Neural progenitor cell (in vitro differentiated cells): ENCODE measurements at regions not wholly inside any gene's neighbourhood (a gene's known extent, or its start where the extent isn't known, plus 50 kb on each side); places are given as distances from the start of the nearest gene placed in this dataset.
"Not testable (repeated sequence)": the region's sequence is repeated elsewhere in the genome, so short reads cannot be mapped to it uniquely, and the experiment has no call there.

Source experiments
- DNase-seq: peaks from one replicate; pipeline ENCODE4 v3.0.0-alpha.2; 2016; ENCODE audit warnings: low spot score
- H2AFZ ChIP-seq: fragments of 200-600 bp; sonication (generic); replicated peaks from 2 replicates; pipeline ENCODE4 v1.6.1; 2016; ENCODE audit warnings: antibody characterized with exemption
- H3F3A ChIP-seq: fragments of 200-600 bp; sonication (generic); 2 replicates; pipeline ENCODE4 v1.6.1; 2016; ENCODE audit warnings: antibody characterized with exemption, low read depth
- H3K27ac ChIP-seq: fragments of 200-600 bp; sonication (generic); 2 replicates; pipeline ENCODE4 v1.5.1; 2016; ENCODE audit warnings: mild to moderate bottlenecking
- H3K27me3 ChIP-seq: fragments of 200-600 bp; sonication (generic); 2 replicates; pipeline ENCODE4 v1.6.1; 2016; ENCODE audit warnings: mild to moderate bottlenecking, moderate library complexity
- H3K36me3 ChIP-seq: fragments of 200-600 bp; sonication (generic); 2 replicates; pipeline ENCODE4 v1.5.1; 2016
- H3K4me1 ChIP-seq: fragments of 200-600 bp; sonication (generic); 2 replicates; pipeline ENCODE4 v1.6.1; 2016; ENCODE audit warnings: mixed run types
- H3K4me2 ChIP-seq: fragments of 200-600 bp; sonication (generic); 2 replicates; pipeline ENCODE4 v1.6.1; 2016
- H3K4me3 ChIP-seq: fragments of 200-600 bp; sonication (generic); 2 replicates; pipeline ENCODE4 v1.5.1; 2016
- H3K79me2 ChIP-seq: fragments of 200-600 bp; sonication (generic); 2 replicates; pipeline ENCODE4 v1.6.1; 2016; ENCODE audit warnings: low read depth
- H3K9ac ChIP-seq: fragments of 200-600 bp; sonication (generic); 2 replicates; pipeline ENCODE4 v1.6.1; 2016
- H3K9me3 ChIP-seq: fragments of 200-600 bp; sonication (generic); 2 replicates; pipeline ENCODE4 v1.5.1; 2016; ENCODE audit warnings: low read depth
- H4K20me1 ChIP-seq: fragments of 200-600 bp; sonication (generic); 2 replicates; pipeline ENCODE4 v1.6.1; 2016; ENCODE audit warnings: low read depth
- H3K27ac Mint-ChIP-seq: 3 replicates; pipeline ENCODE4 v1.8.0; 2021; ENCODE audit warnings: mixed read lengths
- H3K27me3 Mint-ChIP-seq: 2 replicates; pipeline ENCODE4 v1.8.0; 2022; ENCODE audit warnings: low read depth, mild to moderate bottlenecking, inconsistent platforms, moderate library complexity, mixed read lengths; ENCODE audit not compliant: insufficient read depth
- H3K36me3 Mint-ChIP-seq: 3 replicates; pipeline ENCODE4 v1.8.0; 2021; ENCODE audit warnings: mixed read lengths
- H3K4me1 Mint-ChIP-seq: 3 replicates; pipeline ENCODE4 v1.8.0; 2021; ENCODE audit warnings: mixed read lengths
- H3K4me3 Mint-ChIP-seq: 3 replicates; pipeline ENCODE4 v1.8.0; 2021; ENCODE audit warnings: mild to moderate bottlenecking, moderate library complexity, mixed read lengths
- H3K9me3 Mint-ChIP-seq: 3 replicates; pipeline ENCODE4 v1.8.0; 2020; ENCODE audit warnings: mixed read lengths
- EZH2 ChIP-seq: fragments of 200-600 bp; sonication (generic); IDR thresholded peaks from 2 replicates; pipeline ENCODE4 v1.6.1; 2017; ENCODE audit warnings: antibody characterized with exemption, mild to moderate bottlenecking, moderate library complexity
- EZH2phosphoT487 ChIP-seq: fragments of 200-600 bp; sonication (generic); IDR thresholded peaks from 2 replicates; pipeline ENCODE4 v1.6.1; 2017; ENCODE audit warnings: antibody characterized with exemption
- TF ChIP-seq, protein P1 (sequence below): fragments of 200-600 bp; sonication (generic); IDR thresholded peaks from 2 replicates; pipeline ENCODE4 v1.5.1; 2017; ENCODE audit warnings: antibody characterized with exemption, mild to moderate bottlenecking

DNA sequence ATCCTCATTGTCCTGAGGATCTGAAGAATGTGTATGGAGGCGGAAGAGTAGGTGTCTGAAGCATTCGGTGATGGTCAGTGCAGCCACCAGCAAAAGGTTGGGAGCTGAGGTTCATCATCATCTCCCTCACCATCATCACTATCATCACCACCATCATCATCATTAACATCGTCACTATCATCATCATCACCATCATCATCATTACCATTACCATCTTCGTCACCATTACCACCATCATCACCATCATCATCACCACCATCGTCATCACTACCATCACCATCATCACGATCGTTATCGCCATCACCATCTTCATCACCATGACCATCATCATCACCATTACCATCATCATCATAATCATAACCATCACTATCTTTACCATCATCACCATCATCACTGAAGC lies 90.8 kb upstream of the TMEM132D start:
- no peak overlapping the region for H3K9ac ChIP-seq
- Mint-ChIP-seq H3K36me3 (no peaks in the 10 kb centered on the region), H3K27ac (no peak overlapping the region), H3K4me1 (no peaks in the 10 kb centered on the region), H3K9me3 (no peaks in the 10 kb centered on the region), H3K4me3 (no peak overlapping the region), H3K27me3 (peaks cover 10% of the 10 kb centered on the region)
- no peak overlapping the region for H3K4me3 ChIP-seq
- no peaks in the 10 kb centered on the region for H3K79me2 ChIP-seq
- TF ChIP-seq EZH2 (no peak), EZH2phosphoT487 (no peak)
- TF ChIP-seq, protein P1, sequence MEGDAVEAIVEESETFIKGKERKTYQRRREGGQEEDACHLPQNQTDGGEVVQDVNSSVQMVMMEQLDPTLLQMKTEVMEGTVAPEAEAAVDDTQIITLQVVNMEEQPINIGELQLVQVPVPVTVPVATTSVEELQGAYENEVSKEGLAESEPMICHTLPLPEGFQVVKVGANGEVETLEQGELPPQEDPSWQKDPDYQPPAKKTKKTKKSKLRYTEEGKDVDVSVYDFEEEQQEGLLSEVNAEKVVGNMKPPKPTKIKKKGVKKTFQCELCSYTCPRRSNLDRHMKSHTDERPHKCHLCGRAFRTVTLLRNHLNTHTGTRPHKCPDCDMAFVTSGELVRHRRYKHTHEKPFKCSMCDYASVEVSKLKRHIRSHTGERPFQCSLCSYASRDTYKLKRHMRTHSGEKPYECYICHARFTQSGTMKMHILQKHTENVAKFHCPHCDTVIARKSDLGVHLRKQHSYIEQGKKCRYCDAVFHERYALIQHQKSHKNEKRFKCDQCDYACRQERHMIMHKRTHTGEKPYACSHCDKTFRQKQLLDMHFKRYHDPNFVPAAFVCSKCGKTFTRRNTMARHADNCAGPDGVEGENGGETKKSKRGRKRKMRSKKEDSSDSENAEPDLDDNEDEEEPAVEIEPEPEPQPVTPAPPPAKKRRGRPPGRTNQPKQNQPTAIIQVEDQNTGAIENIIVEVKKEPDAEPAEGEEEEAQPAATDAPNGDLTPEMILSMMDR = no peak
- no peak overlapping the region for H2AFZ ChIP-seq
- peaks cover 10% of the 10 kb centered on the region for H3K27me3 ChIP-seq
- H3K9me3 ChIP-seq = no peaks in the 10 kb centered on the region
- no peak overlapping the region for H3K4me2 ChIP-seq
- H3F3A ChIP-seq = no peaks in the 10 kb centered on the region
- DNase-seq = no peak
- H3K27ac ChIP-seq = no peak overlapping the region
- peaks cover 5% of the 10 kb centered on the region for H3K4me1 ChIP-seq
- no peaks in the 10 kb centered on the region for H3K36me3 ChIP-seq
- no peaks in the 10 kb centered on the region for H4K20me1 ChIP-seq

DNA sequence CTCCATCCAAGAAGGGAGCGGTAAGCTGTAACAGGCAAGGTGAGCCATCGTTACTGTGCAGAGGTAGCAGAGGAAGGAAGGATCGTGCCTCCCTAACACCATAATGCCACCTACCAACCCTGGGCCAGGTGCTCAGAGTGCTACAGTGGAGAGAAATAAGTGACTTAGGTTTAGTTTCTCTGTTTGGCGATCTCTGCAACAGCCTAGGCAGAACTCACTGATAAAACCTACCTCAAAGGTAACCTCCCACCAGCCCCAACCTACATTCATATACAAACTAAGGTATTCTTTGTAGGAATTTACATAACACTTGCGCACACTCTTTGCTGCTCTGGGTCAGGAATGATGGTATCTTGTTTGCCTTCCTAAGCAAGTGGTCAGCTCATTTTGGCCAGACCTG lies 93.4 kb upstream of the TMEM132D start:
- Histone ChIP-seq H2AFZ (no peak overlapping the region), H3K9ac (no peak overlapping the region), H3K79me2 (no peaks in the 10 kb centered on the region), H3K4me1 (peaks cover 5% of the 10 kb centered on the region), H3K9me3 (no peaks in the 10 kb centered on the region), H3K36me3 (no peaks in the 10 kb centered on the region), H3K4me3 (no peak overlapping the region), H3K27me3 (peaks cover 10% of the 10 kb centered on the region), H3K27ac (no peak overlapping the region), H3K4me2 (no peak overlapping the region), H3F3A (no peaks in the 10 kb centered on the region), H4K20me1 (no peaks in the 10 kb centered on the region)
- Mint-ChIP-seq H3K36me3 (no peaks in the 10 kb centered on the region), H3K27me3 (peaks cover 10% of the 10 kb centered on the region), H3K4me1 (no peaks in the 10 kb centered on the region), H3K4me3 (no peak overlapping the region), H3K27ac (no peak overlapping the region), H3K9me3 (no peaks in the 10 kb centered on the region)
- TF ChIP-seq, protein P1 = no peak
- TF ChIP-seq EZH2 (no peak), EZH2phosphoT487 (no peak)
- DNase-seq = no peak

- not testable (repeated sequence) for DNase-seq, H3K4me1 ChIP-seq, H3K27ac Mint-ChIP-seq, H3K4me2 ChIP-seq, H3F3A ChIP-seq, H3K9ac ChIP-seq, H3K36me3 Mint-ChIP-seq, H3K27me3 ChIP-seq, H3K27ac ChIP-seq, H3K4me1 Mint-ChIP-seq, H3K27me3 Mint-ChIP-seq, H3K4me3 ChIP-seq, H3K4me3 Mint-ChIP-seq, H3K9me3 ChIP-seq, H4K20me1 ChIP-seq, H3K36me3 ChIP-seq, H2AFZ ChIP-seq, H3K9me3 Mint-ChIP-seq, H3K79me2 ChIP-seq
Observed at GRCh38 chr12:130004310-130004877, 100.6 kb upstream of the TMEM132D start.

- Histone ChIP-seq H3K36me3 (no peaks in the 10 kb centered on the region), H3K4me1 (peaks cover 5% of the 10 kb centered on the region), H3K27ac (no peak overlapping the region), H2AFZ (no peak overlapping the region), H3K9ac (no peak overlapping the region), H3K4me3 (no peak overlapping the region), H3F3A (no peaks in the 10 kb centered on the region), H3K9me3 (no peaks in the 10 kb centered on the region), H3K27me3 (peaks cover 19% of the 10 kb centered on the region), H4K20me1 (no peaks in the 10 kb centered on the region), H3K4me2 (no peak overlapping the region), H3K79me2 (no peaks in the 10 kb centered on the region)
- no peak overlapping the region for H3K4me3 Mint-ChIP-seq
- H3K9me3 Mint-ChIP-seq = no peaks in the 10 kb centered on the region
- TF ChIP-seq, protein P1 = no peak
- TF ChIP-seq EZH2 (no peak), EZH2phosphoT487 (no peak)
- peaks cover 2% of the 10 kb centered on the region for H3K4me1 Mint-ChIP-seq
- no peaks in the 10 kb centered on the region for H3K36me3 Mint-ChIP-seq
- peaks cover 2% of the 10 kb centered on the region for H3K27me3 Mint-ChIP-seq
- DNase-seq = no peak
- no peak overlapping the region for H3K27ac Mint-ChIP-seq
Observed at GRCh38 chr12:130007771-130008170, 103.9 kb upstream of the TMEM132D start.
